ENCODE measurements at regions not wholly inside any gene's neighbourhood (a gene's known extent, or its start where the extent isn't known, plus 50 kb on each side); places are given as distances from the start of the nearest gene placed in this dataset.

DNA sequence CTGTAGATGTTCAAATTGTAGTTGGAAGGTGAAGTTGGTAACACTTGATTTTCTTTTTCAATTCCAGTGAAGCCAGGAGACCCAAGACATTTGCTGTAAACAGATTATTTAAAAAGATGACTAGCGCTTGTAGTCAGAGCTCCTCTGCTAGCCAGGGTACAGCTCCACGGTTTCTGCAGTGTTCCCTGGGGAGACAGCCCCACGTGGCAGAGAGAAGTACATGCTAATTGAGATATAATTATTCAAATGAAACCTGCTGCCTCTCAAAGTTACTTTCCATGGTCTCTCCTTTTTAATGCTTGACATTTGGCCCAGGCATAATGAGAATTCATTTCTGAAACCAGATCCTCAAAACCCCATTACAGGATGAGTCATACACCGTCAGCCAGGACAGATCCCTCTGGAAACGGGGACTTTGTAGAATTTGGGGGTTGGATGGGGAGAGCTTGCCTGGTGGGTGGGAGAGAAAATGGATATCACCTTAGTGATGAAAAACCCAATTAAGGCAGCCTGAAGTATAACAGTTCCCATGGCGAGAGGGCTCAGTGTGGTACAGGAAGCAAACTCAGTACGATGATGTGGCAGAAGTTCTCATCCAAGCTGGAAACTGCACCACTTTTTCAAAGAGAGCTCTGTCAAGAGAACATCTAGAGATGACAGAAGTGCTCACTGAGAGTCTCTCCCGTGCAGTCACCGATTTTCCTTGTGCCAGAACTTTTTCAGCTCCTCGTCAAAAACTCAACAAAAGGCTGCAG, 637.7 kb upstream of the TMEM132C start:
- no peak overlapping the region for H3K27ac ChIP-seq (ENCODE audit: insufficient read depth, low read depth, low read length)
- ChIA-PET CTCF (no interaction called here), POLR2A (no interaction called here)
- no peaks in the 10 kb centered on the region for H3K27me3 ChIP-seq (ENCODE audit: control insufficient read depth in 2 of 2, insufficient read depth in 2 of 2, low read length in 2 of 2)
- FAIRE-seq (no peak), DNase-seq (ENCODE audit: low read depth, low spot score) (no peak)
- intact Hi-C loops (cut with micrococcal nuclease) = no loop called here
- no peaks in the 10 kb centered on the region for H3K9me1 ChIP-seq (replicated peaks; ENCODE audit: control insufficient read depth, extremely low read depth, insufficient read depth, low read length)
- H4K20me1 ChIP-seq (replicated peaks; ENCODE audit: control insufficient read depth, extremely low read depth, insufficient read depth, low read length) = no peaks in the 10 kb centered on the region
- BruUV-seq (replicated peaks) = no TSS peak
- H2AFZ ChIP-seq (ENCODE audit: low read depth, low read length) = no peak overlapping the region
- H3K9me3 ChIP-seq (replicated peaks; ENCODE audit: control insufficient read depth, insufficient read depth, low read length) = peaks cover 7% of the 10 kb centered on the region
- H3K4me1 ChIP-seq (ENCODE audit: control insufficient read depth, extremely low read depth, insufficient read depth, low read length) = no peaks in the 10 kb centered on the region
- H3K79me2 ChIP-seq (ENCODE audit: control insufficient read depth, insufficient read depth, low read length) = no peaks in the 10 kb centered on the region
- no peak overlapping the region for H3K4me3 ChIP-seq (replicated peaks in 1 of 3; ENCODE audit: insufficient read depth in 1 of 3, low read depth in 1 of 3, low read length in 3 of 3)
- no peak overlapping the region for H3K9ac ChIP-seq (replicated peaks; ENCODE audit: extremely low read depth, insufficient read depth, low read length)
- TF ChIP-seq GATA2 (IDR thresholded peaks at IDR 0.05; ENCODE audit: insufficient read depth, insufficient read length, low read depth, low read length) = no peak
- no peak overlapping the region for H3K4me2 ChIP-seq (ENCODE audit: insufficient read depth, low read length)
- dilution Hi-C loops (cut with MboI; ENCODE audit: extremely low pct_ligation_motif_present, low sequenced_read_pairs) = no loop called here
- H3K36me3 ChIP-seq (ENCODE audit: control insufficient read depth in 2 of 2, extremely low read depth in 1 of 2, insufficient read depth in 2 of 2, low read length in 2 of 2) = no peaks in the 10 kb centered on the region

DNA sequence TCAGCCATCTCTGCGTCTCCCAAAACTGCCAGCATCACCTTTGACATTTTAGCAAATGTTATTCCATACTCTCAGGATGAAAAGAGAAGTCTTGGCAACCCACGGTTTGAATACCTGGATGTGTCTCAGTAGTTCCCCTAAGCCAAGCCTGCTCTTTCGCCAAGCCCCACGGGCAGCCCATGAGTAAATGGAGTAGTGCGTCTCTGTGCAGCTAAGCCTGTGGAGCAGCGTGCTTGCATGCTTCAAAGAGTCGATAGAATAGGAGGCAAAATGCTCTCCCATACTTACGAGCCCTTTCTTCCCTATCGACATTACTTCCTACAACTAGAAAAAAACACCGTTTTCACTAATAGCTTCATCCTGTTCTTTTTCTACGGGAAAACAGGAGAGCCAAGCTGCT, 634.5 kb upstream of the TMEM132C start:
- no peak overlapping the region for H3K9ac ChIP-seq (replicated peaks; ENCODE audit: extremely low read depth, insufficient read depth, low read length)
- no peak overlapping the region for H3K4me3 ChIP-seq (replicated peaks in 1 of 3; ENCODE audit: insufficient read depth in 1 of 3, low read depth in 1 of 3, low read length in 3 of 3)
- dilution Hi-C loops (cut with MboI; ENCODE audit: extremely low pct_ligation_motif_present, low sequenced_read_pairs) = no loop called here
- CTCF ChIA-PET = no interaction called here
- H3K27ac ChIP-seq (ENCODE audit: insufficient read depth, low read depth, low read length) = no peak overlapping the region
- TF ChIP-seq EZH2 (IDR thresholded peaks at IDR 0.05; ENCODE audit: borderline replicate concordance, low read depth, low read length, severe bottlenecking) (no peak), JUN (IDR thresholded peaks at IDR 0.05; ENCODE audit: borderline replicate concordance, insufficient read depth, insufficient read length, low read depth) (no peak), CTCF (IDR thresholded peaks at IDR 0.05; ENCODE audit: extremely low read depth in 1 of 2, insufficient read depth in 1 of 2, low read depth in 1 of 2, low read length in 2 of 2) (no peak), FOS (IDR thresholded peaks at IDR 0.05; ENCODE audit: borderline replicate concordance, insufficient read depth, low read length) (no peak)
- POLR2A ChIA-PET = no interaction called here
- H3K36me3 ChIP-seq (ENCODE audit: control insufficient read depth in 2 of 2, extremely low read depth in 1 of 2, insufficient read depth in 2 of 2, low read length in 2 of 2) = no peaks in the 10 kb centered on the region
- H3K9me1 ChIP-seq (replicated peaks; ENCODE audit: control insufficient read depth, extremely low read depth, insufficient read depth, low read length) = no peaks in the 10 kb centered on the region
- H3K27me3 ChIP-seq (ENCODE audit: control insufficient read depth in 2 of 2, insufficient read depth in 2 of 2, low read length in 2 of 2) = no peaks in the 10 kb centered on the region
- intact Hi-C loops (cut with micrococcal nuclease) = no loop called here
- no peaks in the 10 kb centered on the region for H4K20me1 ChIP-seq (replicated peaks; ENCODE audit: control insufficient read depth, extremely low read depth, insufficient read depth, low read length)
- H3K4me2 ChIP-seq (ENCODE audit: insufficient read depth, low read length) = no peak overlapping the region
- H3K9me3 ChIP-seq (replicated peaks; ENCODE audit: control insufficient read depth, insufficient read depth, low read length) = peaks cover 8% of the 10 kb centered on the region
- no TSS peak for BruUV-seq (replicated peaks)
- FAIRE-seq (no peak), DNase-seq (ENCODE audit: low read depth, low spot score) (no peak)
- H2AFZ ChIP-seq (ENCODE audit: low read depth, low read length) = no peak overlapping the region
- H3K79me2 ChIP-seq (ENCODE audit: control insufficient read depth, insufficient read depth, low read length) = no peaks in the 10 kb centered on the region
- H3K4me1 ChIP-seq (ENCODE audit: control insufficient read depth, extremely low read depth, insufficient read depth, low read length) = no peaks in the 10 kb centered on the region

Data from endothelial cell of umbilical vein (primary cell).